ENCODE measurements at regions not wholly inside any gene's neighbourhood (a gene's known extent, or its start where the extent isn't known, plus 50 kb on each side); places are given as distances from the start of the nearest gene placed in this dataset.

GRCh38 chr9:14437354-14438231 lies 123.7 kb upstream of the NFIB start:
- peak overlapping the region in 1 of 2 experiments; percentile 20; a peak in 2 of 4 replicates for H3K4me3 ChIP-seq (ENCODE audit: low read depth in 2 of 2, low read length in 1 of 2)
- no peaks in the 10 kb centered on the region for H3K9me3 ChIP-seq
- H3K4me2 ChIP-seq = peak overlapping the region; percentile 64
- H3K36me3 ChIP-seq (replicated peaks in 1 of 2; ENCODE audit: control insufficient read depth in 1 of 2, insufficient read depth in 2 of 2, low read length in 1 of 2) = no peaks in the 10 kb centered on the region
- ChIA-PET POLR2A (interaction anchor here (0.9 to 1.0 kb wide), 3 partner anchors 15 to 123 kb away, joined by 3 to 5 read pairs (median 3); partner anchors contain the start of gene NFIB), CTCF (interaction anchor here (0.7 to 5.6 kb wide), 13 partner anchors 8 to 1348 kb away, joined by 3 to 25 read pairs (median 4); no protein-coding TSS in a partner anchor)
- H3K4me1 ChIP-seq (ENCODE audit: control insufficient read depth in 1 of 2, insufficient read depth in 2 of 2, low read depth in 1 of 2, low read length in 1 of 2) = peaks cover 9 to 50% of the 10 kb centered on the region in 2 experiments; a peak in 2 of 4 replicates
- peaks cover 6% of the 10 kb centered on the region for H3F3A ChIP-seq (replicated peaks; ENCODE audit: insufficient read depth)
- DNase-seq = peak; percentile 56
- peak overlapping the region; percentile 5 to 95; a peak in 3 of 4 replicates for H3K27ac ChIP-seq (ENCODE audit: low read depth in 2 of 2, low read length in 1 of 2)
- H4K20me1 ChIP-seq (ENCODE audit: insufficient read depth) = no peaks in the 10 kb centered on the region
- no peaks in the 10 kb centered on the region for H3K9me2 ChIP-seq
- no peaks in the 10 kb centered on the region for H3K27me3 ChIP-seq (ENCODE audit: insufficient read depth)
- no peaks in the 10 kb centered on the region for H3K79me2 ChIP-seq (ENCODE audit: insufficient read depth)
- H3K9ac ChIP-seq = no peak overlapping the region
- TF ChIP-seq TAF1 (IDR thresholded peaks at IDR 0.05; ENCODE audit: borderline replicate concordance, low read depth, low read length) = no peak
- TF ChIP-seq MXI1 (IDR thresholded peaks at IDR 0.05; ENCODE audit: low read depth, low read length) = no peak
- peak; percentile 51; the same call in 1 of the 2 replicates for TF ChIP-seq PBX3 (IDR thresholded peaks at IDR 0.05)
- peak; percentile 90 for TF ChIP-seq NFIC (IDR thresholded peaks at IDR 0.05; ENCODE audit: borderline replicate concordance)
- TF ChIP-seq FOXJ3 (CRISPR knock-in tag; IDR thresholded peaks at IDR 0.05) = no peak
- TF ChIP-seq EP300 (IDR thresholded peaks at IDR 0.05; ENCODE audit: borderline replicate concordance in 1 of 2, low read depth in 1 of 2, low read length in 1 of 2) = peak in 1 of 2 experiments; percentile 37; a peak in 1 of 4 replicates
- TF ChIP-seq CTCF (IDR thresholded peaks at IDR 0.05) = no peak
- peak; percentile 61; the same call in 1 of the 2 replicates for TF ChIP-seq RCOR1 (IDR thresholded peaks at IDR 0.05; ENCODE audit: low read length)
- peak; percentile 69 for TF ChIP-seq CHD2 (IDR thresholded peaks at IDR 0.05; ENCODE audit: low read length, partially characterized antibody)
- H2AFZ ChIP-seq (ENCODE audit: low read depth) = peak overlapping the region; percentile 72; the same call in 1 of the 2 replicates
- 20% methylated on average over 15 of the region's 15 CpGs for WGBS (ENCODE audit: low lambda C conversion rate)

GRCh38 chr9:14435871-14436270 lies 121.9 kb upstream of the NFIB start:
- no peak overlapping the region for H3K4me3 ChIP-seq (ENCODE audit: low read depth in 2 of 2, low read length in 1 of 2)
- H3K9ac ChIP-seq = no peak overlapping the region
- H3K4me2 ChIP-seq = no peak overlapping the region
- no peak for DNase-seq
- no peaks in the 10 kb centered on the region for H3K36me3 ChIP-seq (replicated peaks in 1 of 2; ENCODE audit: control insufficient read depth in 1 of 2, insufficient read depth in 2 of 2, low read length in 1 of 2)
- no peak for TF ChIP-seq EZH2phosphoT487 (IDR thresholded peaks at IDR 0.05; ENCODE audit: borderline replicate concordance, low read depth)
- no peak for TF ChIP-seq FOXM1 (IDR thresholded peaks at IDR 0.05; ENCODE audit: low read depth)
- no peak for TF ChIP-seq TEAD4 (IDR thresholded peaks at IDR 0.05; ENCODE audit: borderline replicate concordance, insufficient read depth)
- no peak for TF ChIP-seq RAD21 (IDR thresholded peaks at IDR 0.05; ENCODE audit: low read length)
- no peak for TF ChIP-seq USF2 (IDR thresholded peaks at IDR 0.05; ENCODE audit: borderline replicate concordance, low read depth, low read length)
- TF ChIP-seq IRF3 (IDR thresholded peaks at IDR 0.05; ENCODE audit: low read depth, low read length) = no peak
- no peak for TF ChIP-seq NRF1 (IDR thresholded peaks at IDR 0.05; ENCODE audit: low read depth, low read length)
- TF ChIP-seq PBX3 (IDR thresholded peaks at IDR 0.05) = no peak
- no peaks in the 10 kb centered on the region for H3K79me2 ChIP-seq (ENCODE audit: insufficient read depth)
- peaks cover 9 to 59% of the 10 kb centered on the region in 2 experiments; a peak in 2 of 4 replicates for H3K4me1 ChIP-seq (ENCODE audit: control insufficient read depth in 1 of 2, insufficient read depth in 2 of 2, low read depth in 1 of 2, low read length in 1 of 2)
- no peak overlapping the region for H2AFZ ChIP-seq (ENCODE audit: low read depth)
- H3K9me3 ChIP-seq = no peaks in the 10 kb centered on the region
- no peaks in the 10 kb centered on the region for H3K27me3 ChIP-seq (ENCODE audit: insufficient read depth)
- no peaks in the 10 kb centered on the region for H3K9me2 ChIP-seq
- WGBS (ENCODE audit: low lambda C conversion rate) = 89% methylated on average over 2 of the region's 2 CpGs
- ChIA-PET POLR2A (no interaction called here), CTCF (interaction anchor here (1.6 to 3.6 kb wide), 3 partner anchors 29 to 226 kb away, joined by 5 to 16 read pairs (median 14); no protein-coding TSS in a partner anchor)
- peaks cover 6% of the 10 kb centered on the region for H3F3A ChIP-seq (replicated peaks; ENCODE audit: insufficient read depth)
- H3K27ac ChIP-seq (ENCODE audit: low read depth in 2 of 2, low read length in 1 of 2) = no peak overlapping the region
- H4K20me1 ChIP-seq (ENCODE audit: insufficient read depth) = no peaks in the 10 kb centered on the region
